ENCODE measurements at regions not wholly inside any gene's neighbourhood (a gene's known extent, or its start where the extent isn't known, plus 50 kb on each side); places are given as distances from the start of the nearest gene placed in this dataset.

DNA sequence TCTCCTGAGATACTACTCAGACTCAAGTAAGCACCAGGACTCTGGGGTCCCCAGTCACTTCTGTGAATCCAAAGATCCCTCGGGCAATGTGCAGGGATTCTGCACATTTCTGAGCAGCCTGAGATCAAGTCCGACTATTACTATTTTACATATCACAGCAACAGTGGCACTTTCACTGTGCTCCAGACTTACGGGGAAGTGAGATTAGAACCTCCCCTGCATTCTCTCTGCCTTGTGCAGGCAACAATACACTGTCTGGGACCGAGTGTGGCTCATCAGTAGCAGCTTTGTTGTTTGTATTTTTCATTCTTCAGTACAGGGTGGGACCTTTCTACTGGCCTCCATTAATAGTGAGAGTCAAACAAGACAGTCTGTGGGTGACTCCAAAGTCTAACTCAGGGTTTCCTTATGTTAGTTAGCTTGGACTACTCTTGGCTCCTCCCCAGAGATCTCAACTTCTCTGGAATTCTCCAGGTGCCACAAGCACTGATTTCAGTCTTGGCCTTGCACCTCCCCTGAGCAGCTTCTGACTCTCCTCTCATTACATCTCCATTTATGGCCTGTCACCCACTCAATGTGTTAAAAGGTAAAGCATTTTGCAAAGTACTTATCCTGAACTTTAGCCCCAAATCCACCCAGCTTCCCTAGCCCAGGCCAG, 76.2 kb upstream of the TOP3B start:
- Histone ChIP-seq H4K20me1 (replicated peaks; ENCODE audit: control insufficient read depth, extremely low read depth, insufficient read depth, low read length) (no peaks in the 10 kb centered on the region), H3K27me3 (ENCODE audit: control insufficient read depth in 2 of 2, insufficient read depth in 2 of 2, low read length in 2 of 2) (peaks cover 17% of the 10 kb centered on the region in 2 experiments), H2AFZ (ENCODE audit: low read depth, low read length) (no peak overlapping the region), H3K4me3 (replicated peaks in 1 of 3; ENCODE audit: insufficient read depth in 1 of 3, low read depth in 1 of 3, low read length in 3 of 3) (no peak overlapping the region), H3K27ac (ENCODE audit: insufficient read depth, low read depth, low read length) (no peak overlapping the region), H3K4me2 (ENCODE audit: insufficient read depth, low read length) (no peak overlapping the region), H3K9ac (replicated peaks; ENCODE audit: extremely low read depth, insufficient read depth, low read length) (no peak overlapping the region), H3K9me1 (replicated peaks; ENCODE audit: control insufficient read depth, extremely low read depth, insufficient read depth, low read length) (no peaks in the 10 kb centered on the region), H3K9me3 (replicated peaks; ENCODE audit: control insufficient read depth, insufficient read depth, low read length) (no peaks in the 10 kb centered on the region), H3K4me1 (ENCODE audit: control insufficient read depth, extremely low read depth, insufficient read depth, low read length) (no peaks in the 10 kb centered on the region), H3K36me3 (ENCODE audit: control insufficient read depth in 2 of 2, extremely low read depth in 1 of 2, insufficient read depth in 2 of 2, low read length in 2 of 2) (no peaks in the 10 kb centered on the region), H3K79me2 (ENCODE audit: control insufficient read depth, insufficient read depth, low read length) (no peaks in the 10 kb centered on the region)
- dilution Hi-C loops (cut with MboI; ENCODE audit: extremely low pct_ligation_motif_present, low sequenced_read_pairs) (no loop called here), intact Hi-C loops (cut with micrococcal nuclease) (no loop called here)
- CTCF ChIA-PET: interaction anchor here (1.0 to 1.4 kb wide), 5 partner anchors 13 to 86 kb away, joined by 3 read pairs; no protein-coding TSS in a partner anchor
- FAIRE-seq (no peak), DNase-seq (ENCODE audit: low read depth, low spot score) (no peak)
- POLR2A ChIA-PET: no interaction called here
- TF ChIP-seq GATA2 (IDR thresholded peaks at IDR 0.05; ENCODE audit: insufficient read depth, insufficient read length, low read depth, low read length) (no peak), POLR2AphosphoS5 (IDR thresholded peaks at IDR 0.05; ENCODE audit: insufficient read depth, low read depth, low read length) (no peak), POLR2A (IDR thresholded peaks at IDR 0.05; ENCODE audit: low read depth, low read length) (no peak), EZH2 (IDR thresholded peaks at IDR 0.05; ENCODE audit: borderline replicate concordance, low read depth, low read length, severe bottlenecking) (no peak), MYC (IDR thresholded peaks at IDR 0.05; ENCODE audit: low read depth, low read length) (no peak), FOS (IDR thresholded peaks at IDR 0.05; ENCODE audit: borderline replicate concordance, insufficient read depth, low read length) (no peak), JUN (IDR thresholded peaks at IDR 0.05; ENCODE audit: borderline replicate concordance, insufficient read depth, insufficient read length, low read depth) (no peak)
- TF ChIP-seq, protein P1, sequence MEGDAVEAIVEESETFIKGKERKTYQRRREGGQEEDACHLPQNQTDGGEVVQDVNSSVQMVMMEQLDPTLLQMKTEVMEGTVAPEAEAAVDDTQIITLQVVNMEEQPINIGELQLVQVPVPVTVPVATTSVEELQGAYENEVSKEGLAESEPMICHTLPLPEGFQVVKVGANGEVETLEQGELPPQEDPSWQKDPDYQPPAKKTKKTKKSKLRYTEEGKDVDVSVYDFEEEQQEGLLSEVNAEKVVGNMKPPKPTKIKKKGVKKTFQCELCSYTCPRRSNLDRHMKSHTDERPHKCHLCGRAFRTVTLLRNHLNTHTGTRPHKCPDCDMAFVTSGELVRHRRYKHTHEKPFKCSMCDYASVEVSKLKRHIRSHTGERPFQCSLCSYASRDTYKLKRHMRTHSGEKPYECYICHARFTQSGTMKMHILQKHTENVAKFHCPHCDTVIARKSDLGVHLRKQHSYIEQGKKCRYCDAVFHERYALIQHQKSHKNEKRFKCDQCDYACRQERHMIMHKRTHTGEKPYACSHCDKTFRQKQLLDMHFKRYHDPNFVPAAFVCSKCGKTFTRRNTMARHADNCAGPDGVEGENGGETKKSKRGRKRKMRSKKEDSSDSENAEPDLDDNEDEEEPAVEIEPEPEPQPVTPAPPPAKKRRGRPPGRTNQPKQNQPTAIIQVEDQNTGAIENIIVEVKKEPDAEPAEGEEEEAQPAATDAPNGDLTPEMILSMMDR (IDR thresholded peaks at IDR 0.05; ENCODE audit: extremely low read depth in 1 of 2, insufficient read depth in 1 of 2, low read depth in 1 of 2, low read length in 2 of 2): no peak
- TF ChIP-seq, protein P2, sequence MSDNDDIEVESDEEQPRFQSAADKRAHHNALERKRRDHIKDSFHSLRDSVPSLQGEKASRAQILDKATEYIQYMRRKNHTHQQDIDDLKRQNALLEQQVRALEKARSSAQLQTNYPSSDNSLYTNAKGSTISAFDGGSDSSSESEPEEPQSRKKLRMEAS (IDR thresholded peaks at IDR 0.05; ENCODE audit: insufficient read depth, insufficient read length): no peak
- no TSS peak for BruUV-seq (replicated peaks)

Measured in endothelial cell of umbilical vein (primary cell).